ENCODE measurements at regions not wholly inside any gene's neighbourhood (a gene's known extent, or its start where the extent isn't known, plus 50 kb on each side); places are given as distances from the start of the nearest gene placed in this dataset.

DNA sequence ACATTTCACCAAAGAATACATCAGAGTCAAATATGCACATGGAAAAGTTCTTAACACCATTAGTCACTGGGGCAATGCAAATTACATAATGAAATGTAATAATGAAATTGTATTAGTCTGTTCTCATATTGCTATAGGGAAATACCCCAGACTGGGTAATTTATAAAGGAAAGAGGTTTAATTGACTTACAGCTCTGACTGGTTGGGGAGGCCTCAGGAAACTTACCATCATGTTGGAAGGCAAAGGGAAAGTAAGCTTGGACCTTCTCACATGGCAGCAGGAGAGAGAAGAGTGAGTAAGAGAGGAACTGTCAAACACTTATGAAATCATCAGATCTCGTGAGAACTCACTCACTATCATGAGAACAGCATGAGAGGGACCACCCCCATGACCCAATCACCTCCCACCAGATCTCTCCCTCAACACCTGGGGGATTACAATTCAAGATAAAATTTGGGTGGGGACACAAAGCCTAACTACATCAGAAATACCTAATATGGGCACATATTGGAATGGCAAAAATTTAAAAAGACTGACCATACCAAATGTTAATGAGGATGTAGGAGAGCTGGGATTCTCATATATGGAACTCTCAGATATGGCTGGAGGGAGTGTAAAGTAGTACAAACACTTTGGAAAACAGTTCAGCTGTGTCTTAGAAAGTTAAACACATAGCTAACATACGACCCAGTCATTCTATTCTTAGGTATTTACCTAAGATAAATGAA lies 65.1 kb upstream of the CD44 start:
- DNase-seq (ENCODE audit: low read depth, low spot score): no peak
- no peak for TF ChIP-seq CTCF (conservative IDR thresholded peaks at IDR 0.05)
- H3K4me1 Mint-ChIP-seq: no peaks in the 10 kb centered on the region
- H3K4me3 Mint-ChIP-seq: no peak overlapping the region
- H3K9me3 Mint-ChIP-seq: peaks cover 9% of the 10 kb centered on the region
- no peaks in the 10 kb centered on the region for H3K27me3 Mint-ChIP-seq (ENCODE audit: low read depth)
- H3K27ac Mint-ChIP-seq (ENCODE audit: unreplicated experiment): no peak overlapping the region
- peaks cover 7% of the 10 kb centered on the region for H3K36me3 Mint-ChIP-seq (ENCODE audit: low read depth)

DNA sequence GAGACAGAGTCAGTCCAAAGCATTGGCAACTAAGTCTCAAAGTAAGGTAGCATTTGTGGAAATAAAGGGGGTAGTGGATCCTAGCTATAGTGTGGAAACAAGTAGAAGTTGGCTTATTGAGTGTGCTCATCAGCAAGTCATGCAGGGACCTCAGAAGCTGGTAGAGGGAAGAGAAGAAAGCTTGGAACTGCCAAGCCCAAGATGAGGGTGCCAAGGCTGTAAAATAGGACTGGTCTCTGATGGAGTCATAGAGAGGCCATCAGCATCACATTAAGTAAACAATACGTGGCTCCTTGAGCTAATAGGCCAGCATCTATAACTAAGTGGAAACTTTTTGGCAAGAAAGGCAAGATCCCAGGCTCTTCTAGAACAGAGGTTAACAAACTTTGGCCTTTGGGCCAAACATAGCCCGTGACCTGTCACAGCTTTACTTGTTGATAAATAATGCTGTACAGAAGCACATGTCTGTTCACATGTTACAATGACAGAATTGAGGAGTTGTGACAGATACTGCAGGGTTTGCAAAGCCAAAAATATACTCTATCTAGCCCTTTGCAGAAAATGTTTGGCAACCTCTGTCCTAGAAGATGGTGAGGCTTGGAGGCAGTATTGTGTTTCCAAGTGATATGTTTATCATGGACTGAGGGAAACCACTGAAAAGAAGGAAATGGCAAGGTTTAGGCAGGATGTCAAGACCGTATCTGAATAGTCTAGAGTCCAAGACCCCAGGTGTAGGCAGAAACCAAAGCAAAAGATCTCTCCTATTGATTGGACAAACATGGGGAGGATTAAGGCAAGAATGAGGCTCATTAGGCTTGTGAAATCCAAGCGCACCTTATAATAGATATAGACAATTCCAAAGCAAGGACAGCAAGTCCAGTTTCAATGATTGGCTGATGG lies 62.5 kb upstream of the CD44 start:
- H3K36me3 Mint-ChIP-seq (ENCODE audit: low read depth): no peaks in the 10 kb centered on the region
- H3K4me3 Mint-ChIP-seq: no peak overlapping the region
- no peak for DNase-seq (ENCODE audit: low read depth, low spot score)
- no peaks in the 10 kb centered on the region for H3K27me3 Mint-ChIP-seq (ENCODE audit: low read depth)
- no peak for TF ChIP-seq CTCF (conservative IDR thresholded peaks at IDR 0.05)
- H3K9me3 Mint-ChIP-seq: peaks cover 6% of the 10 kb centered on the region
- H3K4me1 Mint-ChIP-seq: no peaks in the 10 kb centered on the region
- H3K27ac Mint-ChIP-seq (ENCODE audit: unreplicated experiment): no peak overlapping the region

DNA sequence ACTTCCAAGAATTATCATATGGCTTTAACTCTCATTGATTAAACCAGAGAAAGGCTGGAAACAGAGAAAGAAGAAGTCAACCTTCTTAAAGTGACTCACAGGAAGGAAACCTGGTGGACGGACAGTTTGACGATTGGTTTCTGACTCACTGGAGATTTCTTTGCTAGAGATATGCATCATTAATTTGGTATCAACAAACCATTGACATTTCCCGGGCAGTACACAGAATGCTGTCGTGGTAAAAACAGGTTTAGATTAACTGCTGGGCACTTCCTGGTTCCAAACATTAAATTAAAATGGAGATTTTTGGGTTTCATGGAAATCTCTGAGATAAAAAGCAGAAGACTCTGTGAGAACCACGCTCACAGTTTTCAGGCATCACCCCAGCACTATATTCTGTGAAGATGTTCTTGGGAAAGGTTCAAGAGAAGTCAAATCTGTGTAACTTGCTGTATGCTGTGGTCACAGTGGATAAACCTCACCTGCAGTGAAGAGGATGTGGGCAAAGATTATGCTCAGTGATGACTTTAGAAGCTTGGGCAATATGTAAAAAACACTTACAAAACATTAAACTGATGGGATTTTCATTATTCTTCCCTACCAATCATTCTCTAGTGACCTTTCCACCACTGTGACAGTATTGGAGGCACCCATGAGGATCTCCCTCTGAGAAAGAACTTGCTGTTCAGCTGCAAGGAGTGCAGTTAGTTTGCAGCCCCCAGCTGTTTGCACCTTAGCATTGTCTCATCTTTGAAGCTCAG lies 61.1 kb upstream of the CD44 start:
- peaks cover 6% of the 10 kb centered on the region for H3K9me3 Mint-ChIP-seq
- no peak overlapping the region for H3K4me3 Mint-ChIP-seq
- H3K36me3 Mint-ChIP-seq (ENCODE audit: low read depth): no peaks in the 10 kb centered on the region
- no peaks in the 10 kb centered on the region for H3K27me3 Mint-ChIP-seq (ENCODE audit: low read depth)
- H3K4me1 Mint-ChIP-seq: no peaks in the 10 kb centered on the region
- no peak for TF ChIP-seq CTCF (conservative IDR thresholded peaks at IDR 0.05)
- H3K27ac Mint-ChIP-seq (ENCODE audit: unreplicated experiment): no peak overlapping the region
- no peak for DNase-seq (ENCODE audit: low read depth, low spot score)

GRCh38 chr11:35078470-35078735 lies 60.6 kb upstream of the CD44 start:
- Mint-ChIP-seq H3K4me3 (no peak overlapping the region), H3K27me3 (ENCODE audit: low read depth) (no peaks in the 10 kb centered on the region), H3K36me3 (ENCODE audit: low read depth) (no peaks in the 10 kb centered on the region), H3K4me1 (no peaks in the 10 kb centered on the region), H3K9me3 (peaks cover 6% of the 10 kb centered on the region), H3K27ac (ENCODE audit: unreplicated experiment) (no peak overlapping the region)
- TF ChIP-seq CTCF (conservative IDR thresholded peaks at IDR 0.05): no peak
- no peak for DNase-seq (ENCODE audit: low read depth, low spot score)

DNA sequence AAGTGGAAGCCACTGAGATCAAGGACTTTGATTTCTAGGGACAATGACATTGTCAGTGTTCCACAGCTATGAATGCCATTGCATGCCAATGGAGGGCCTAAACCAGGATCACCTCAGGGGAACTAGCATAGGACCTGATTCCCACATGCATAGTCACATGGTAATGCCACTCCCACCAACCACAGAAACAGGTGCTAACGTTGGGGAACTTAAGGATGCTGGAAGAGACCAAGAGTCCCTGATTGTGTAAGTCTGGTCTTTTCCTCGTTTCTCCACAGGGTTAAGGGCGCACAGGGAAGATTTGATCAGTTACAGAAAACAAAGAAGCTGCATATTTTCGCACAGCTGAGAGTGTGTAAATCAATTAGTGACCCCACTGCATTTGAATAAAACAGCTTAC lies 59.4 kb upstream of the CD44 start:
- Mint-ChIP-seq H3K36me3 (ENCODE audit: low read depth) (no peaks in the 10 kb centered on the region), H3K27ac (ENCODE audit: unreplicated experiment) (no peak overlapping the region), H3K9me3 (peaks cover 6% of the 10 kb centered on the region), H3K4me1 (peaks cover 8% of the 10 kb centered on the region), H3K4me3 (no peak overlapping the region), H3K27me3 (ENCODE audit: low read depth) (no peaks in the 10 kb centered on the region)
- TF ChIP-seq CTCF (conservative IDR thresholded peaks at IDR 0.05): no peak
- no peak for DNase-seq (ENCODE audit: low read depth, low spot score)

Data from neural crest cell (in vitro differentiated cells).